WTC11 (cell line): ENCODE measurements at regions not wholly inside any gene's neighbourhood (a gene's known extent, or its start where the extent isn't known, plus 50 kb on each side); places are given as distances from the start of the nearest gene placed in this dataset.
A peak's percentile ranks its signal among the peaks of the same experiment; 100 is the strongest.

Experiments
- ATAC-seq: fragments of 200-7000 bp; cut with Tn5 transposase; 2 replicates; pipeline ENCODE4 v1.10.0; 2021; ENCODE audit warnings: mild to moderate bottlenecking, moderate library complexity
- CTCF ChIA-PET: fragments of 300-600 bp; sonication (Branson Sonifier 250); formaldehyde crosslinking; loops from one replicate; lab custom pipeline; 2021; ENCODE audit warnings: antibody characterized with exemption; lab: Charles Lee
- POLR2A ChIA-PET: fragments of 350-600 bp; sonication (Branson Sonifier 250); formaldehyde crosslinking; loops from one replicate; lab custom pipeline; 2021; ENCODE audit warnings: antibody characterized with exemption; lab: Charles Lee
- DNase-seq: peaks from one replicate; pipeline ENCODE4 v3.0.0; 2021; ENCODE audit warnings: low spot score
- H3K27ac Mint-ChIP-seq: 2 replicates; pipeline ENCODE4 v1.8.0; 2021; ENCODE audit warnings: mixed read lengths
- H3K27me3 Mint-ChIP-seq: 2 replicates; pipeline ENCODE4 v1.8.0; 2021; ENCODE audit warnings: low read depth, mild to moderate bottlenecking, moderate library complexity, mixed read lengths
- H3K36me3 Mint-ChIP-seq: 2 replicates; pipeline ENCODE4 v1.8.0; 2021; ENCODE audit warnings: mixed read lengths
- H3K4me1 Mint-ChIP-seq: 2 replicates; pipeline ENCODE4 v1.8.0; 2022; ENCODE audit warnings: mixed read lengths
- H3K4me3 Mint-ChIP-seq: 2 replicates; pipeline ENCODE4 v1.8.0; 2021; ENCODE audit warnings: mild to moderate bottlenecking, moderate library complexity, mixed read lengths
- H3K9me3 Mint-ChIP-seq: 2 replicates; pipeline ENCODE4 v1.8.0; 2021; ENCODE audit warnings: mixed read lengths
- AFF4 ChIP-seq: sonication (generic); formaldehyde crosslinking; IDR thresholded peaks from 2 replicates; pipeline ENCODE4 v1.8.1; 2023; ENCODE audit warnings: mild to moderate bottlenecking, missing genetic modification reagents, borderline replicate concordance
- AR ChIP-seq: fragments of 250-450 bp; sonication (Bioruptor Pico); IDR thresholded peaks from 2 replicates; pipeline ENCODE4 v1.9.0; 2021; ENCODE audit warnings: mild to moderate bottlenecking
- CDX4 ChIP-seq: fragments of 250-450 bp; sonication (Bioruptor Pico); IDR thresholded peaks from 2 replicates; pipeline ENCODE4 v1.9.0; 2021; ENCODE audit warnings: moderate library complexity, mild to moderate bottlenecking, inconsistent platforms, borderline replicate concordance
- CREB1 ChIP-seq: sonication (generic); formaldehyde crosslinking; IDR thresholded peaks from 2 replicates; pipeline ENCODE4 v1.8.0; 2023; ENCODE audit warnings: mild to moderate bottlenecking, missing genetic modification reagents
- E2F1 ChIP-seq: sonication (generic); formaldehyde crosslinking; IDR thresholded peaks from 2 replicates; pipeline ENCODE4 v1.8.0; 2022; ENCODE audit warnings: mild to moderate bottlenecking, missing genetic modification reagents
- EMX1 ChIP-seq: fragments of 250-450 bp; sonication (Bioruptor Pico); IDR thresholded peaks from 2 replicates; pipeline ENCODE4 v1.8.0; 2021; ENCODE audit warnings: mild to moderate bottlenecking
- HMGA2 ChIP-seq: fragments of 250-450 bp; sonication (Bioruptor Pico); IDR thresholded peaks from 2 replicates; pipeline ENCODE4 v1.4.0; 2021; ENCODE audit warnings: mild to moderate bottlenecking, moderate library complexity
- PREB ChIP-seq: sonication (generic); formaldehyde crosslinking; IDR thresholded peaks from 2 replicates; pipeline ENCODE4 v1.8.1; 2022; ENCODE audit warnings: mild to moderate bottlenecking, missing genetic modification reagents, moderate library complexity, borderline replicate concordance
- PRRX2 ChIP-seq: fragments of 250-450 bp; sonication (Bioruptor Pico); IDR thresholded peaks from 2 replicates; pipeline ENCODE4 v1.8.0; 2021; ENCODE audit warnings: mild to moderate bottlenecking
- SMAD3 ChIP-seq: sonication (generic); formaldehyde crosslinking; IDR thresholded peaks from 2 replicates; pipeline ENCODE4 v1.8.0; 2022; ENCODE audit warnings: missing genetic modification reagents, mild to moderate bottlenecking, borderline replicate concordance
- STAT6 ChIP-seq: sonication (generic); formaldehyde crosslinking; conservative IDR thresholded peaks from 2 replicates; pipeline ENCODE4 v1.8.1; 2023; ENCODE audit warnings: mild to moderate bottlenecking, low read depth, missing genetic modification reagents, moderate library complexity
- TCF7 ChIP-seq: sonication (generic); formaldehyde crosslinking; IDR thresholded peaks from 2 replicates; pipeline ENCODE4 v1.8.0; 2022; ENCODE audit warnings: mild to moderate bottlenecking, low read depth, missing genetic modification reagents, moderate library complexity
- TEAD4 ChIP-seq: sonication (generic); formaldehyde crosslinking; IDR thresholded peaks from 2 replicates; pipeline ENCODE4 v1.8.0; 2022; ENCODE audit warnings: mild to moderate bottlenecking, missing genetic modification reagents
- USF2 ChIP-seq: sonication (generic); formaldehyde crosslinking; IDR thresholded peaks from 2 replicates; pipeline ENCODE4 v1.8.1; 2023; ENCODE audit warnings: mild to moderate bottlenecking, missing genetic modification reagents, moderate library complexity
- ZNF317 ChIP-seq: sonication (generic); formaldehyde crosslinking; IDR thresholded peaks from 2 replicates; pipeline ENCODE4 v1.8.1; 2023; ENCODE audit warnings: low read depth, mild to moderate bottlenecking, moderate library complexity, missing genetic modification reagents, borderline replicate concordance
- ZNF425 ChIP-seq: fragments of 250-450 bp; sonication (Bioruptor Pico); conservative IDR thresholded peaks from 2 replicates; pipeline ENCODE4 v1.9.0; 2021; ENCODE audit warnings: mild to moderate bottlenecking
- ZSCAN18 ChIP-seq: fragments of 250-450 bp; sonication (Bioruptor Pico); IDR thresholded peaks from 2 replicates; pipeline ENCODE4 v2.1.2; 2022; ENCODE audit warnings: mild to moderate bottlenecking, moderate library complexity

GRCh38 chrX:91039777-91040176, 394.9 kb upstream of the PABPC5 start (continued):
- no peak for TF ChIP-seq USF2 (CRISPR knock-in tag)
- TF ChIP-seq CREB1 (CRISPR knock-in tag): no peak
- TF ChIP-seq SMAD3 (CRISPR knock-in tag): no peak
- no peak for TF ChIP-seq ZSCAN18 (CRISPR knock-in tag)
- TF ChIP-seq AFF4 (CRISPR knock-in tag): no peak
- TF ChIP-seq, all 79 proteins: peak for 0

GRCh38 chrX:91066104-91066503, 368.5 kb upstream of the PABPC5 start:
- H3K27ac Mint-ChIP-seq: no peak overlapping the region
- ATAC-seq (peak; percentile 51; the same call in 1 of the 2 replicates), DNase-seq (peak; percentile 11)
- no peaks in the 10 kb centered on the region for H3K4me1 Mint-ChIP-seq
- H3K36me3 Mint-ChIP-seq: no peaks in the 10 kb centered on the region; the same call in 1 of the 2 replicates
- H3K27me3 Mint-ChIP-seq: no peaks in the 10 kb centered on the region
- H3K4me3 Mint-ChIP-seq: no peak overlapping the region
- H3K9me3 Mint-ChIP-seq: peaks cover 18% of the 10 kb centered on the region; the same call in 1 of the 2 replicates
- POLR2A ChIA-PET: no interaction called here
- CTCF ChIA-PET: no interaction called here
- TF ChIP-seq CDX4 (CRISPR knock-in tag) (no peak), PREB (no peak), TCF7 (CRISPR knock-in tag) (no peak), EMX1 (CRISPR knock-in tag) (no peak), TEAD4 (no peak), PRRX2 (CRISPR knock-in tag) (no peak), ZNF317 (CRISPR knock-in tag) (no peak), ZNF425 (CRISPR knock-in tag) (no peak), AR (CRISPR knock-in tag) (no peak), STAT6 (CRISPR knock-in tag) (no peak), HMGA2 (CRISPR knock-in tag) (no peak), E2F1 (CRISPR knock-in tag) (no peak)
